ENCODE measurements at regions not wholly inside any gene's neighbourhood (a gene's known extent, or its start where the extent isn't known, plus 50 kb on each side); places are given as distances from the start of the nearest gene placed in this dataset.
"Not testable (repeated sequence)": the region's sequence is repeated elsewhere in the genome, so short reads cannot be mapped to it uniquely, and the experiment has no call there.

- H3K27me3 ChIP-seq (replicated peaks; ENCODE audit: control insufficient read depth, insufficient read depth, low read length); intact Hi-C loops (cut with micrococcal nuclease; ENCODE audit: unreplicated experiment); POLR2A ChIA-PET; H3K27me3 Mint-ChIP-seq (ENCODE audit: insufficient read depth, unreplicated experiment); H3K36me3 ChIP-seq (ENCODE audit: control insufficient read depth, insufficient read depth, low read length); H3K4me3 ChIP-seq (ENCODE audit: low read depth, low read length); DNase-seq; CTCF ChIA-PET; H3K4me3 Mint-ChIP-seq (ENCODE audit: unreplicated experiment); BruUV-seq (replicated peaks); H3K27ac Mint-ChIP-seq (ENCODE audit: unreplicated experiment); H3K4me1 ChIP-seq; H3K36me3 Mint-ChIP-seq (ENCODE audit: insufficient read depth, unreplicated experiment); H3K9me3 Mint-ChIP-seq (ENCODE audit: unreplicated experiment); H3K9me3 ChIP-seq; H3K4me1 Mint-ChIP-seq (ENCODE audit: low read depth, unreplicated experiment): not testable (repeated sequence)
Observed at GRCh38 chr2:97431169-97431725, 158.4 kb downstream of the ANKRD36B start.

GRCh38 chr2:97422376-97422775 is 167.3 kb downstream of the ANKRD36B start:
- H3K27ac Mint-ChIP-seq (ENCODE audit: unreplicated experiment); H3K27me3 Mint-ChIP-seq (ENCODE audit: insufficient read depth, unreplicated experiment); H3K36me3 Mint-ChIP-seq (ENCODE audit: insufficient read depth, unreplicated experiment); H3K4me1 ChIP-seq; H3K9me3 Mint-ChIP-seq (ENCODE audit: unreplicated experiment); H3K4me1 Mint-ChIP-seq (ENCODE audit: low read depth, unreplicated experiment); H3K4me3 ChIP-seq (ENCODE audit: low read depth, low read length); CTCF ChIA-PET; H3K27me3 ChIP-seq (replicated peaks; ENCODE audit: control insufficient read depth, insufficient read depth, low read length); H3K4me3 Mint-ChIP-seq (ENCODE audit: unreplicated experiment); DNase-seq; intact Hi-C loops (cut with micrococcal nuclease; ENCODE audit: unreplicated experiment); H3K36me3 ChIP-seq (ENCODE audit: control insufficient read depth, insufficient read depth, low read length); BruUV-seq (replicated peaks); H3K9me3 ChIP-seq; POLR2A ChIA-PET: not testable (repeated sequence)

- H3K4me1 ChIP-seq; H3K4me3 Mint-ChIP-seq (ENCODE audit: unreplicated experiment); H3K4me3 ChIP-seq (ENCODE audit: low read depth, low read length); CTCF ChIA-PET; DNase-seq; H3K36me3 ChIP-seq (ENCODE audit: control insufficient read depth, insufficient read depth, low read length); intact Hi-C loops (cut with micrococcal nuclease; ENCODE audit: unreplicated experiment); BruUV-seq (replicated peaks); H3K4me1 Mint-ChIP-seq (ENCODE audit: low read depth, unreplicated experiment); H3K36me3 Mint-ChIP-seq (ENCODE audit: insufficient read depth, unreplicated experiment); H3K27me3 Mint-ChIP-seq (ENCODE audit: insufficient read depth, unreplicated experiment); POLR2A ChIA-PET; H3K9me3 ChIP-seq; H3K27me3 ChIP-seq (replicated peaks; ENCODE audit: control insufficient read depth, insufficient read depth, low read length); H3K27ac Mint-ChIP-seq (ENCODE audit: unreplicated experiment); H3K9me3 Mint-ChIP-seq (ENCODE audit: unreplicated experiment): not testable (repeated sequence)
Observed at GRCh38 chr2:97406340-97406739, 183.3 kb downstream of the ANKRD36B start.

GRCh38 chr2:97405172-97405737 is 184.4 kb downstream of the ANKRD36B start:
- H3K36me3 Mint-ChIP-seq (ENCODE audit: insufficient read depth, unreplicated experiment); H3K36me3 ChIP-seq (ENCODE audit: control insufficient read depth, insufficient read depth, low read length); DNase-seq; CTCF ChIA-PET; H3K4me1 ChIP-seq; H3K4me1 Mint-ChIP-seq (ENCODE audit: low read depth, unreplicated experiment); H3K9me3 ChIP-seq; H3K27me3 ChIP-seq (replicated peaks; ENCODE audit: control insufficient read depth, insufficient read depth, low read length); H3K4me3 ChIP-seq (ENCODE audit: low read depth, low read length); BruUV-seq (replicated peaks); H3K9me3 Mint-ChIP-seq (ENCODE audit: unreplicated experiment); H3K27me3 Mint-ChIP-seq (ENCODE audit: insufficient read depth, unreplicated experiment); H3K27ac Mint-ChIP-seq (ENCODE audit: unreplicated experiment); H3K4me3 Mint-ChIP-seq (ENCODE audit: unreplicated experiment); intact Hi-C loops (cut with micrococcal nuclease; ENCODE audit: unreplicated experiment); POLR2A ChIA-PET: not testable (repeated sequence)

- BruUV-seq (replicated peaks); H3K9me3 Mint-ChIP-seq (ENCODE audit: unreplicated experiment); H3K36me3 ChIP-seq (ENCODE audit: control insufficient read depth, insufficient read depth, low read length); H3K27me3 ChIP-seq (replicated peaks; ENCODE audit: control insufficient read depth, insufficient read depth, low read length); H3K4me1 ChIP-seq; H3K27ac Mint-ChIP-seq (ENCODE audit: unreplicated experiment); POLR2A ChIA-PET; H3K9me3 ChIP-seq; H3K4me3 ChIP-seq (ENCODE audit: low read depth, low read length); H3K4me3 Mint-ChIP-seq (ENCODE audit: unreplicated experiment); H3K27me3 Mint-ChIP-seq (ENCODE audit: insufficient read depth, unreplicated experiment); CTCF ChIA-PET; H3K4me1 Mint-ChIP-seq (ENCODE audit: low read depth, unreplicated experiment); intact Hi-C loops (cut with micrococcal nuclease; ENCODE audit: unreplicated experiment); H3K36me3 Mint-ChIP-seq (ENCODE audit: insufficient read depth, unreplicated experiment); DNase-seq: not testable (repeated sequence)
Observed at GRCh38 chr2:97402678-97403077, 187.0 kb downstream of the ANKRD36B start.

- H3K36me3 Mint-ChIP-seq (ENCODE audit: insufficient read depth, unreplicated experiment); DNase-seq; H3K4me1 ChIP-seq; H3K4me3 Mint-ChIP-seq (ENCODE audit: unreplicated experiment); H3K27ac Mint-ChIP-seq (ENCODE audit: unreplicated experiment); H3K9me3 ChIP-seq; H3K4me3 ChIP-seq (ENCODE audit: low read depth, low read length); BruUV-seq (replicated peaks); H3K27me3 Mint-ChIP-seq (ENCODE audit: insufficient read depth, unreplicated experiment); CTCF ChIA-PET; H3K9me3 Mint-ChIP-seq (ENCODE audit: unreplicated experiment); H3K36me3 ChIP-seq (ENCODE audit: control insufficient read depth, insufficient read depth, low read length); intact Hi-C loops (cut with micrococcal nuclease; ENCODE audit: unreplicated experiment); H3K27me3 ChIP-seq (replicated peaks; ENCODE audit: control insufficient read depth, insufficient read depth, low read length); POLR2A ChIA-PET; H3K4me1 Mint-ChIP-seq (ENCODE audit: low read depth, unreplicated experiment): not testable (repeated sequence)
Observed at GRCh38 chr2:97395691-97396090, 194.0 kb downstream of the ANKRD36B start.

- H3K4me1 ChIP-seq; H3K4me3 ChIP-seq (ENCODE audit: low read depth, low read length); H3K27ac Mint-ChIP-seq (ENCODE audit: unreplicated experiment); H3K9me3 Mint-ChIP-seq (ENCODE audit: unreplicated experiment); H3K27me3 Mint-ChIP-seq (ENCODE audit: insufficient read depth, unreplicated experiment); DNase-seq; POLR2A ChIA-PET; H3K4me1 Mint-ChIP-seq (ENCODE audit: low read depth, unreplicated experiment); H3K36me3 ChIP-seq (ENCODE audit: control insufficient read depth, insufficient read depth, low read length); H3K9me3 ChIP-seq; BruUV-seq (replicated peaks); H3K27me3 ChIP-seq (replicated peaks; ENCODE audit: control insufficient read depth, insufficient read depth, low read length); H3K36me3 Mint-ChIP-seq (ENCODE audit: insufficient read depth, unreplicated experiment); H3K4me3 Mint-ChIP-seq (ENCODE audit: unreplicated experiment); CTCF ChIA-PET; intact Hi-C loops (cut with micrococcal nuclease; ENCODE audit: unreplicated experiment): not testable (repeated sequence)
Observed at GRCh38 chr2:97385803-97386202, 203.9 kb downstream of the ANKRD36B start.
